OCI-LY1 (cell line): ENCODE measurements at regions not wholly inside any gene's neighbourhood (a gene's known extent, or its start where the extent isn't known, plus 50 kb on each side); places are given as distances from the start of the nearest gene placed in this dataset.

Experiments
- H2AFZ ChIP-seq: fragments of 200-600 bp; sonication (generic), shearing (Covaris generic); 2 replicates; pipeline ENCODE4 v1.6.0; 2014; ENCODE audit warnings: antibody characterized with exemption, mild to moderate bottlenecking, low read length
- H3F3A ChIP-seq: fragments of 200-600 bp; sonication (generic), shearing (Covaris generic); 2 replicates; pipeline ENCODE4 v1.6.0; 2014; ENCODE audit warnings: mild to moderate bottlenecking, antibody characterized with exemption, low read length, moderate library complexity; ENCODE audit not compliant: insufficient read depth
- H3K27ac ChIP-seq: fragments of 200-600 bp; sonication (generic); 2 replicates; pipeline ENCODE4 v1.5.1; 2014; ENCODE audit warnings: low read length, mixed run types, mild to moderate bottlenecking, low read depth; ENCODE audit not compliant: poor library complexity, severe bottlenecking
- H3K27me3 ChIP-seq: fragments of 200-600 bp; sonication (generic); 2 replicates; pipeline ENCODE4 v1.6.0; 2014; ENCODE audit warnings: antibody characterized with exemption, mild to moderate bottlenecking, low read length, moderate library complexity; ENCODE audit not compliant: insufficient read depth
- H3K36me3 ChIP-seq: fragments of 200-600 bp; sonication (generic); 2 replicates; pipeline ENCODE4 v1.6.1; 2014; ENCODE audit warnings: mild to moderate bottlenecking, antibody characterized with exemption, low read length, moderate library complexity, mixed read lengths; ENCODE audit not compliant: insufficient read depth
- H3K4me1 ChIP-seq: fragments of 200-600 bp; sonication (generic); 2 replicates; pipeline ENCODE4 v1.5.1; 2014; ENCODE audit warnings: mild to moderate bottlenecking, low read length, moderate library complexity; ENCODE audit not compliant: insufficient read depth, severe bottlenecking
- H3K4me2 ChIP-seq: fragments of 200-600 bp; sonication (generic), shearing (Covaris generic); 2 replicates; pipeline ENCODE4 v1.6.1; 2014; ENCODE audit warnings: low read length
- H3K4me3 ChIP-seq: fragments of 200-600 bp; sonication (generic); 2 replicates; pipeline ENCODE4 v1.5.1; 2014; ENCODE audit warnings: low read length, low read depth, mild to moderate bottlenecking, mixed read lengths; ENCODE audit not compliant: poor library complexity, severe bottlenecking
- H3K79me2 ChIP-seq: fragments of 200-600 bp; shearing (Covaris generic); 2 replicates; pipeline ENCODE4 v1.6.1; 2016; ENCODE audit warnings: mixed run types, low read length, mixed read lengths; ENCODE audit not compliant: insufficient read depth
- H3K9ac ChIP-seq: fragments of 200-600 bp; sonication (generic), shearing (Covaris generic); 2 replicates; pipeline ENCODE4 v1.6.1; 2014; ENCODE audit warnings: mild to moderate bottlenecking, low read length, mixed read lengths
- H3K9me2 ChIP-seq: fragments of 200-600 bp; sonication (generic), shearing (Covaris generic); 2 replicates; pipeline ENCODE4 v1.6.1; 2014; ENCODE audit warnings: low read depth, mild to moderate bottlenecking, low read length, mixed read lengths
- H3K9me3 ChIP-seq: fragments of 200-600 bp; shearing (Covaris generic); 2 replicates; pipeline ENCODE4 v1.6.1; 2014; ENCODE audit warnings: low read length, mixed read lengths
- H4K20me1 ChIP-seq: fragments of 200-600 bp; sonication (generic), shearing (Covaris generic); 2 replicates; pipeline ENCODE4 v1.6.0; 2016; ENCODE audit warnings: mild to moderate bottlenecking, low read length; ENCODE audit not compliant: insufficient read depth
- EZH2 ChIP-seq: fragments of 200-600 bp; sonication (generic), shearing (Covaris generic); IDR thresholded peaks from 2 replicates; pipeline ENCODE4 v1.8.0; 2017; ENCODE audit warnings: borderline replicate concordance, mixed run types, mild to moderate bottlenecking, antibody characterized with exemption, low read length, moderate library complexity, mixed read lengths
- TF ChIP-seq, protein P1 (sequence below): fragments of 200-600 bp; sonication (generic), shearing (Covaris generic); IDR thresholded peaks from 2 replicates; pipeline ENCODE4 v1.5.1; 2017; ENCODE audit warnings: mild to moderate bottlenecking, antibody characterized with exemption, low read length, moderate library complexity, mixed read lengths

DNA sequence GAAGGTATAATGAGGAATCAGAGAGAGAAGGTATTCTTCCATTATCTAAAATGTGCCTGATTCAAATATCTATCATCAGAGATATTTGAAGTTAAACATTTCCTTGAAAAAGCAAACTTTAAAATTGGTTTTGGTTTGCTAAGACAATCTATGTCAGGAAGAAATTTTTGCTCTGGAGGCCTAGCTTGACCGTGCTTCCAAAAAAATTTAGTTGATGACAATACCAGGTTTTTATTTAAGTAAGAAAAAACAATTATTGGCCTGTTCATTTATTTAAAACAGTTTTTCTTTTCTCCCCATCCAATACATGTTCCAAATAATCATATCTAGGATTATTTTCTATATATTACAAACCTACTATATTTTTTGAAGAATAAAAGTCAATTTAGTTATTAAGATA, 75.3 kb downstream of the OTOL1 start:
- Histone ChIP-seq H3F3A (no peaks in the 10 kb centered on the region), H3K9me3 (no peaks in the 10 kb centered on the region), H3K27ac (no peak overlapping the region), H3K4me1 (no peaks in the 10 kb centered on the region), H3K79me2 (no peaks in the 10 kb centered on the region), H3K9me2 (no peaks in the 10 kb centered on the region), H3K9ac (no peak overlapping the region), H3K27me3 (no peaks in the 10 kb centered on the region), H3K4me2 (no peak overlapping the region), H3K4me3 (no peak overlapping the region), H3K36me3 (no peaks in the 10 kb centered on the region), H2AFZ (no peak overlapping the region), H4K20me1 (no peaks in the 10 kb centered on the region)
- TF ChIP-seq, protein P1, sequence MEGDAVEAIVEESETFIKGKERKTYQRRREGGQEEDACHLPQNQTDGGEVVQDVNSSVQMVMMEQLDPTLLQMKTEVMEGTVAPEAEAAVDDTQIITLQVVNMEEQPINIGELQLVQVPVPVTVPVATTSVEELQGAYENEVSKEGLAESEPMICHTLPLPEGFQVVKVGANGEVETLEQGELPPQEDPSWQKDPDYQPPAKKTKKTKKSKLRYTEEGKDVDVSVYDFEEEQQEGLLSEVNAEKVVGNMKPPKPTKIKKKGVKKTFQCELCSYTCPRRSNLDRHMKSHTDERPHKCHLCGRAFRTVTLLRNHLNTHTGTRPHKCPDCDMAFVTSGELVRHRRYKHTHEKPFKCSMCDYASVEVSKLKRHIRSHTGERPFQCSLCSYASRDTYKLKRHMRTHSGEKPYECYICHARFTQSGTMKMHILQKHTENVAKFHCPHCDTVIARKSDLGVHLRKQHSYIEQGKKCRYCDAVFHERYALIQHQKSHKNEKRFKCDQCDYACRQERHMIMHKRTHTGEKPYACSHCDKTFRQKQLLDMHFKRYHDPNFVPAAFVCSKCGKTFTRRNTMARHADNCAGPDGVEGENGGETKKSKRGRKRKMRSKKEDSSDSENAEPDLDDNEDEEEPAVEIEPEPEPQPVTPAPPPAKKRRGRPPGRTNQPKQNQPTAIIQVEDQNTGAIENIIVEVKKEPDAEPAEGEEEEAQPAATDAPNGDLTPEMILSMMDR, result no peak
- TF ChIP-seq EZH2, result no peak

DNA sequence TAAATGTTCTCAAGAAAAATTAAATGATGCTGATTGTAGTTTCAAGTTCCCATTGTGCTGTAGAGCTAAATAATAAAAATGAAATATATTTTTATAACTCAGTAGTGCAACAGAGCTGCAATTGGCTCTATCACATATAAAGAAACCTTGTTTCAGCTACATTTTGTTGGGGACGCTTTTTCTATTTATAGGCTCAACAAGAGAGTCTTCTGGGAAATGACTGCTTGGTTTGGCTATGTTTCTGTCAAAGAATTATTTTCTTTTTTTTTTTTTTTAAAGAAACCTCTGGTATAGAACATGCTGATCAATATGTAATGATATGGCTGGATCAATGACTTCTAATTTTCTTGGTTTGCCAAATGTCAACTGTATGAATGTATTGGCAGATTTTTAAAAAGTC, 76.5 kb downstream of the OTOL1 start:
- Histone ChIP-seq H2AFZ (no peak overlapping the region), H3K27ac (no peak overlapping the region), H3K27me3 (no peaks in the 10 kb centered on the region), H3F3A (no peaks in the 10 kb centered on the region), H4K20me1 (no peaks in the 10 kb centered on the region), H3K4me1 (no peaks in the 10 kb centered on the region), H3K79me2 (no peaks in the 10 kb centered on the region), H3K9me2 (no peaks in the 10 kb centered on the region), H3K9me3 (no peaks in the 10 kb centered on the region), H3K9ac (no peak overlapping the region), H3K4me3 (no peak overlapping the region), H3K36me3 (no peaks in the 10 kb centered on the region), H3K4me2 (no peak overlapping the region)
- no peak for TF ChIP-seq EZH2
- TF ChIP-seq, protein P1, result no peak

DNA sequence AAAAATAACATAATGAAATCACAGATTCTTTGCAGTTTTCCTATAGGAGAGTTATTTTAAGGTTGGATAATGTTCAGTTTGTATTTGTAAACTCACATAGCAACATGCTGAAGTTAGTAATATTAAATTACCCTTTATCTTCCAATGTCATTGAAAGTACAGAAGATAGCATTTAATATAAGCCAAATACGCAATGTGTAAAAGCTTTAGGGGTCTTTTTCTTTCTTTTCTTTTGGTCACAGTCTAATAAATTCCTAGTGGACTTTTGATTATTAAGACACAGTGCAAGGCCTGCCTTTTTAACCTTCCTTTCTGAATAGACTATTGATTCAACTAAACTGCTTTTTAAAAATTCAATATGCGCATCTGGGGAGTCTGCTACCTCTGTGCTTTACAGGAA, 79.3 kb downstream of the OTOL1 start:
- no peaks in the 10 kb centered on the region for H3K4me1 ChIP-seq
- H3K27me3 ChIP-seq, result no peaks in the 10 kb centered on the region
- no peak overlapping the region for H3K4me3 ChIP-seq
- H3K36me3 ChIP-seq, result no peaks in the 10 kb centered on the region
- H4K20me1 ChIP-seq, result no peaks in the 10 kb centered on the region
- no peaks in the 10 kb centered on the region for H3K9me3 ChIP-seq
- TF ChIP-seq EZH2, result no peak
- TF ChIP-seq, protein P1, result no peak
- H3K4me2 ChIP-seq, result no peak overlapping the region
- no peak overlapping the region for H3K9ac ChIP-seq
- H3K9me2 ChIP-seq, result no peaks in the 10 kb centered on the region
- H2AFZ ChIP-seq, result no peak overlapping the region
- no peaks in the 10 kb centered on the region for H3F3A ChIP-seq
- no peak overlapping the region for H3K27ac ChIP-seq
- H3K79me2 ChIP-seq, result no peaks in the 10 kb centered on the region
